ENCODE measurements at regions not wholly inside any gene's neighbourhood (a gene's known extent, or its start where the extent isn't known, plus 50 kb on each side); places are given as distances from the start of the nearest gene placed in this dataset.
A peak's percentile ranks its signal among the peaks of the same experiment; 100 is the strongest.

DNA sequence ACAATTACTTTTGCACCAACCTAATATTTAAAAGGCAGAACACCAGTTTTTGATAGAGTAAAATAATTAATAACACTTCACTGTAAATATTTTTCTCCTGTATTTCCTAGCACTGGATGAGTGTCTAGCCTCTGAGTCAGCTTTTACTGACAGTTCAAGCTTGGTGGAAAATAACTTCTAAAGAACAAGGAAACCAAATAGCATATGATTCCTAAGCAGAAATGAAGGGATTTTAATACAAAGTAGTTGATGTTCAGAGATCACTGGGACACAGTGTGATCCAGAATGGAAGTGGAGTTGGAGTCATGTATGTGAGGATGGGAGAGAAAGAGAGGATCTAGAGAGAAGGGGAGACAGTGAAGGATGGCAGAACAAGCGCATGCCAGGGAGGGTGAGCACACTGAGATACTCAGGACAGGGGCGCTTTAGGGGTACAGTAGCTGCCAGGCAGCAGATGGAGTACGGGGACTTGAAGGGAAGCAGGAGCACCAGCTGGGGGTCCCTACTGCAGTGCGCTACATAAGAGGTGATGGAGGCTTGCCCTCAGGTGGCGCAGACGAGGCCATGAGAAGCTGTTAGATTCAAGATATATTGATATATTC, 117.9 kb upstream of the KLF6 start:
- DNase-seq: no peak

GRCh38 chr10:3902054-3902808, 117.2 kb upstream of the KLF6 start:
- peak; percentile 6 for DNase-seq

GRCh38 chr10:3901370-3901769, 116.4 kb upstream of the KLF6 start:
- DNase-seq: no peak

DNA sequence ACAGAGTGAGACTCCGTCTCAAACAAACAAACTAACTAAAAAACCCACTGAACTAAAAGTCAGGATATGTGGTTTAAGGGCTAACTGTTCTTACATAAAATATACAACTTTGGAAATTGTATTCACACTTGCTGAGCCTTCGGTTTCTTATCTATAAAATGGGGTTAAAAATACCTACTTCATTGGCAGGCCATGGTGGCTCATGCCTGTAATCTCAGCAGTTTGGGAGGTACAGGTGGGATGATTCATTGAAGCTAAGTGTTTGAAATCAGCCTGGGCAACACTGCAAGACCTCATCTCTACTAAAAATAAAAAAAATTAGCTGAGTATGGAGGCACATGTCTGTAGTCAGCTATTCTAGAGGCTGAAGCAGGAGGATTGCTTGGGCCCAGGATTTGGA, 115.4 kb upstream of the KLF6 start:
- DNase-seq: no peak

GRCh38 chr10:3898821-3899220, 113.8 kb upstream of the KLF6 start:
- DNase-seq: no peak

GRCh38 chr10:3897156-3897555, 112.1 kb upstream of the KLF6 start:
- DNase-seq: no peak

DNA sequence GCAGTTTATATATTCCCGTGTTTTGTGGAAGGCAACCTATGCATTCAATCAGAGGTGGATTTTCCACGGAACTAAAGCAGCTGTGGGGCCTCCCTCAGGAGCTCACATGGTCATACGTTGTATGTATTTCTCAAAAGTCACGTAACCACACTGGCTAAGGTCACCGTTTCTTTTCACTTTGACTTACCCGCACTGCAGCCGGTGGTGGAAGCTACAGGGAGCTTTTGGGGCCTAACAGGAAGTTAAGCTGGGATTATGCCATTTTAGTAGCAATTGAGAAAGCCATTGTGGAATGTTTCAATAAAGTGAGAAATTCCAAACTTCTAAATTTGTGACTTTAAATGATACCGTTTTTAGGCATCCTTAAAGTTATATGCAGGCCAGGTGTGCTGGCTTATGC, 111.2 kb upstream of the KLF6 start:
- DNase-seq: no peak

- DNase-seq: no peak
These were observed 110.1 kb upstream of the KLF6 start for GRCh38 chr10:3895045-3895631.

DNA sequence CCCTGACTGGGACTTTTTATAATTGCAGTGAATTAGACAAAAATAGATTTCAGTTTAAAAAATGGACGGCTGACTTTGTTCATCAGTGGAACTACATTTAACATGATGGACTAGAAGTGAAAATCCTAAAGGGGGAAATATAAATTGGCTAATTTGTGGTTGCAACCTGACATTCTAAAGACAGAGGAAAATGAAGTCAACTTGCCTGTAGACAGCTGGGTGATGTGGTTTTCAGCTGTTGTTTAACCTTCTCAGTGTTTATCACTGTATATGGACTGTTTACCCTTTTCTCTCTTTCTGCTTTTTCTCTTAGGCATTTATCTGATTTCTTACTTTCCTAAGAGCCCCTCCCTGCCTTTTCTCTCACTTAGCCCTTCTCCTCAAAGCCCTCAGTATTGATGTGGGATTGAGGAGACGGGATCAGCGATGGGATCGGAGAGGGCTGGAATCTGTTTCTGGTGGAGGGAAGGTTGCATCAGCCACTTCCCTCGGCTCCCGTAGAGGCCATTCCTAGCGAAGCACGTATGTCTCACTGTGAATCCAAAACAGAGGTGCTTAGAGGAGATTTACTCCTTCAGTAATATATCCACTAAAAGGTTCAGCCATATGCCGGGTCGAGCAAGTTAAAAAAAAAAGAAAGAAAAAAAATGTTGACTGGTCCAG, 109.0 kb upstream of the KLF6 start:
- DNase-seq: no peak

DNA sequence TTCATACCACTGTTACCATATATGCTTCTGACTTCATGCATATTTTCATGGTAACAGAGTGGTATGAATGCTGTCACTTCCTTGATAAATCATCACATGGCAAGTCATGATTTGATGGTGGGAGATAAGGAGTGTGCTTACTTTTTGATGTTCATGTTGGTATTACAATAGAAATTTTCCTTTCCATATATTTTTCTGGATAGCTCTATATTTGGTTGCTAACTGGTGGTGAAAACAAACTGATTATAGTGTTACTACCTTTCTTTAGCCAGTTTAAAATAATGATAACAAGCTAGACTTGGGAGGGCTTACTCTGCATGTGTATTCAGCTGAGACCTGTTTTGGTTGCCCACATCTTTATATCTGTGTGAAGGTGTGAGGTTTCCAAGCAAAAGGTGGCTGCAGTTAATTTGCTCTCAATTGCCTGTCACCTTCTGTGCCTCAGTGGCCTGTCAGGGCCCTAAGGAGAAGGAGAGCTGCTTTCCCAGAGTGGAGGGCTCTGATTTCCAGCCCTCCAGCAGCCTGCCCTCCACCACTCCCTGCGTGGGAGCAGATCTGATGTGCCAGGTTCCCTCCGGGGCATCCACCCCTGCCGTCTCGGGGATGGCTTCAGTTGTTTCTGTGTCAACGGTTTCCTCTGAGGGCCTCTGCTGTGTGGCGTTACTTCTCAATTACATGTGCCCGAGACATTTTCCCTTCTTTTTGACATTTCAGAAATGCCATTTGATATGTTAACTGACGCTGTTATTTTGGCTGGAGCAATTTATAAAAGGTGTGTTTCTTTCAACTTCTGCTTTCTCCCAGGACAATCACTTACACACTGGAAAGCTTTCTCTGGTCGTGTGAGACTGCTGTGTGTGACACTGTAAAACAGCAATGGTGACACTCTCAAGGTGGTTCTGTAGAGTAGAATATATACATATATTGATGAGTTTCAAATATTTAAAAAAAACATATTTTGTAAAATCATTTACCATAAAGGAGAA, 107.7 kb upstream of the KLF6 start:
- DNase-seq: no peak

- DNase-seq: no peak
These were observed 106.4 kb upstream of the KLF6 start for GRCh38 chr10:3891396-3891795.

- DNase-seq: no peak
These were observed 105.8 kb upstream of the KLF6 start for GRCh38 chr10:3890602-3891352.

GRCh38 chr10:3889961-3890522, 105.0 kb upstream of the KLF6 start:
- no peak for DNase-seq

DNA sequence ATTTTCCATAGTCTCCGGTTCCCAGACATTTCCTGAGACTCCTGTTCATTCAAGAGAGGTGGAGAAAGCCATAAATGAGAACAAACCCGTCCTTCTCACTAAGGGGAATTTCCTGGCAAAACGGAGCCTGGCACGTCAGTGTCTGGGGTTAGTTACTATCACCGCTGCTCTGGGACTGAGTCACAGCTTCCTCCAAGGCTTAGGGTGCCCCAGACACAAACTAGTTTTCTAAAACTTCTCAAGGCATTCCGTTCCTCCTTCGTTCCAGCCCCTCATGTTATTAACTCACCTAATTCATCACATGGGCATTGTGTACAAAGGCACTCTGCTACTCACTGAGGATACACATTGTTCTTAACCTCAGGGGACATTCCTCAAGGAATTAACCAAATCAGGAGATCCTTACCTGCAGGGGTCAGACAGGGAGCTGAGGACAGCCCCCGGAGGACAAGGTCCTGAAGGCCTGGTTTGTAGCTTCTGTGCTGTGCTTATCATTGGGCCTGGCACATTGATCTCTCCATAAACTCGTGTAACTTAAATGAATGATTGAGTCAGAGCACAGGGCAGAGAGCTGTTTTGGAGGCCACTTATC, 103.0 kb upstream of the KLF6 start:
- DNase-seq: no peak

DNA sequence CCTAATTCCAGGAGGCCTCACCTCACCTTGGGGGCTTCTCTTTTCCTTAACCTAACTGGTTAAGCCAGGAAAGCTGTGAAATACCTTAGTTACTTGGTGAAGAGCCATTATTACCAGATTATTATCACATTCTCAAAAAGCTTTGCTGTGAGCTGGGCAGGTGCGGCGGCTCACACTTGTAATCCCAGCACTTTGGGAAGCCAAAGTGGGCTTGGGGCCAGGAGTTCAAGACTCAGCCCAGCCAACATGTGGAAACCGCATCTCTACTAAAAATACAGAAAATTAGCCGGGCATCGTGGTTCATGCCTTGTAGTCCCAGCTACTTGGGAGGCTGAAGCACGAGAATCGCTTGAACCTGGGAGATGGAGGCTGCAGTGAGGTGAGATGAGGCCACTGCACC, 102.4 kb upstream of the KLF6 start:
- DNase-seq: no peak

DNA sequence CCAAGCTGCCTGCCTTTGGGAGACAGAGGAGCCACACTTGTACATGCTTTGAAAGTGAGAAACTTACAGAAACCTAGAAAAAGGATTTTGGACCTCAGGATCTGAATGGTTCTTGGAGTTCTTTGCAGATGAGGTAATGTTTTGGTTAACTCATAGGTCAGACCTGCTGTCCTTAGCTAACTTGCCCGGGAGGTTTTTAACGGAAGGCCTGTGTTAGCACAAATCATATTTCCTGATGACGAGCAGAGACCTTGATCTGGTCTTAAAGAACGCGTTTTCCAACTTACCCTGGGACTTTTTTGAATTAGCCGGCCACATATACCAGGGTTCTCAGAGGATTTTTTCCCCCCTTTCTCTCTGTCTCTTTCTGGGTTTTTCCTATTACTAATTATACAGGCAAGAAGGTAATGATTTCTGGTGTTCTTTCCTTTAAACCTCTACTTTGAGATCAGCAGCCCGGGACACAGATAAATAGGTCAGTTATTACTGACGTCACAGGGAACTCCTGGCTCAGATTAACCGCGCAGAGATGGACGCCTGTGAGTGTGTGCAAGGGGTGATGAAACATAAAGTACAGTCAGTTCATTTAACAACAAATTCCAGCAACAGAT, 101.7 kb upstream of the KLF6 start:
- no peak for DNase-seq

- no peak for DNase-seq
These were observed 101.2 kb upstream of the KLF6 start for GRCh38 chr10:3886191-3886590.

DNA sequence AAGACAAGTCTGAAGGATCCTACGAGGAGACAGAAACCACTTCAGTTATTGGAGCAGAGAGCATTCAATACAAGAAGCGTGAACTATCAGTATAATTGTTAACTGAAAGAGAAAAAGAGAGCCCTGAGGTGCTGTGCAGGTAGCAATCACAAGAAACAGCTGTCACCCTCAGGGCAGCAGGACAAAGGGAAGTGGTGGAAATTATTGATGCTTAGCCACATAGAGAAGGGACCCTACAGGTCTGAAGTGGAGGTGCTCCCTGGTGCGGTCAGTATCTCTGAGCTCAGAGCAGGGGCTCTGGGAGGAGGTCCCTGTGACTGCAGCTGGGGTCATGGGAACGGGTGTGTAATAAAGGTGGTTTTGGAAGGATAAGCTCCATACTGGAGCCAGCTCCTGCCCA, 97.8 kb upstream of the KLF6 start:
- DNase-seq: no peak

DNA sequence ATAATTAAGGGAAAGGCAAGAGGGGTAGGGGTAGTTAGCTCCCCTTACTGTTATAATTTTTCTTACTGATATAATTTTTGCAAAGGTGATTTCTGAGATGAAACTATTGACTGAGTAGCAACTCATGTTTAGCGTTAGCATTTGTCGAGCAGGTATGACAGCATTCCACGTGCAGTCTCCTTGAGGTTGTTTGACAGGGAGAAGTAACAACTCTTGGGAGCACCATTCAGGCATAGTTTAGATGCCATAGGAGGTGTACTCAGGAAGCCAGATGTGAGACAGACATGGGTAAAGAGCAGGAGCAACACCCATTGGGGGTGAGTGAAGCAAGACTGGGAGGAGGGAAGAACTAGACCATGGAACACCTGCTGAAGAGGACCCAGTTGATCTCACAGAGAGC, 96.6 kb upstream of the KLF6 start:
- no peak for DNase-seq

- no peak for DNase-seq
These were observed 94.1 kb upstream of the KLF6 start for GRCh38 chr10:3879073-3879472.

Measured in hematopoietic multipotent progenitor cell treated with erythropoietin and hydrocortisone succinate and interleukin-3 and kit ligand, for 8 days (in vitro differentiated cells).